ENCODE measurements at regions not wholly inside any gene's neighbourhood (a gene's known extent, or its start where the extent isn't known, plus 50 kb on each side); places are given as distances from the start of the nearest gene placed in this dataset.
A peak's percentile ranks its signal among the peaks of the same experiment; 100 is the strongest.

DNA sequence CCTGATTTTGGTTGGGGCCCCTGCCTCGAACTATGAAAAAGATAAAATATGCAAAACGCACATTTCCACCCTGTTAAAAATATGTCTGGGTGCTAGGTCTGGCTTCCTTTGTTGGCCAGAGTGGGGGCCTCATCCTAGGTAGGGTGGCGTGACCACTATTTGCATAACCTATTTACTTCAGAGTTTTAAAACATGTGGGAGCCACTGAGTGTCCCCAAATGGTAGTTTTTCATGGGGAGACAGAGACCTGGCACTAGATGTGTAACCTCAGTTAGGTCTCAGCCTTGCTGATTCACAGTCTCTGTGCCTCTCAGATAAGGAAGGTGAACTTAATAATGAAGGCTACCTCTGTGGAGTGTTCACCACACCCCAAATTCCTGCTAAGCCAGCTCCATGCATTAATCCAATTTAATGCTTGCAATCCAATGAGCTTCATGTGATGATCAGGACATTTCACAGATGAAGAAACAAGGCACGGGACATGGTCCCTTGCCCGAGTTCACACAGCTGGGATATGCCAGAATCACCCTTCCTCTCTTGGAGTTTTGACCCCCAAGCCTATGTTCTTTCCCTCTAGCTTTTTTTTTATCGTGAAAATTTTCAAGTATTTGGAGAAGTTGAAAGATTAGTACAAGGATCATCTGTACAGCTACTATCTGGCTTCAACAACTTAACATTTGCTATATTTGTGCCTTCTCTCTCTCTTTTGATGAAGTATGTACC lies 103.4 kb downstream of the IRF8 start:
- H3K27me3 ChIP-seq: no peaks in the 10 kb centered on the region
- intact Hi-C loops (cut with DNase I): no loop called here
- no peaks in the 10 kb centered on the region for H3K9me3 ChIP-seq
- H3K4me1 ChIP-seq: no peaks in the 10 kb centered on the region
- WGBS, 2 donors: 76 to 86% methylated on average over 6 of the region's 6 CpGs
- FAIRE-seq: no peak
- no peaks in the 10 kb centered on the region for H3K36me3 ChIP-seq
- TF ChIP-seq, protein P1, sequence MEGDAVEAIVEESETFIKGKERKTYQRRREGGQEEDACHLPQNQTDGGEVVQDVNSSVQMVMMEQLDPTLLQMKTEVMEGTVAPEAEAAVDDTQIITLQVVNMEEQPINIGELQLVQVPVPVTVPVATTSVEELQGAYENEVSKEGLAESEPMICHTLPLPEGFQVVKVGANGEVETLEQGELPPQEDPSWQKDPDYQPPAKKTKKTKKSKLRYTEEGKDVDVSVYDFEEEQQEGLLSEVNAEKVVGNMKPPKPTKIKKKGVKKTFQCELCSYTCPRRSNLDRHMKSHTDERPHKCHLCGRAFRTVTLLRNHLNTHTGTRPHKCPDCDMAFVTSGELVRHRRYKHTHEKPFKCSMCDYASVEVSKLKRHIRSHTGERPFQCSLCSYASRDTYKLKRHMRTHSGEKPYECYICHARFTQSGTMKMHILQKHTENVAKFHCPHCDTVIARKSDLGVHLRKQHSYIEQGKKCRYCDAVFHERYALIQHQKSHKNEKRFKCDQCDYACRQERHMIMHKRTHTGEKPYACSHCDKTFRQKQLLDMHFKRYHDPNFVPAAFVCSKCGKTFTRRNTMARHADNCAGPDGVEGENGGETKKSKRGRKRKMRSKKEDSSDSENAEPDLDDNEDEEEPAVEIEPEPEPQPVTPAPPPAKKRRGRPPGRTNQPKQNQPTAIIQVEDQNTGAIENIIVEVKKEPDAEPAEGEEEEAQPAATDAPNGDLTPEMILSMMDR (IDR thresholded peaks at IDR 0.05): no peak
- no peak overlapping the region for H3K4me3 ChIP-seq
- DNase-seq: no peak
- no peak overlapping the region for H3K27ac ChIP-seq
- no peak for ATAC-seq

DNA sequence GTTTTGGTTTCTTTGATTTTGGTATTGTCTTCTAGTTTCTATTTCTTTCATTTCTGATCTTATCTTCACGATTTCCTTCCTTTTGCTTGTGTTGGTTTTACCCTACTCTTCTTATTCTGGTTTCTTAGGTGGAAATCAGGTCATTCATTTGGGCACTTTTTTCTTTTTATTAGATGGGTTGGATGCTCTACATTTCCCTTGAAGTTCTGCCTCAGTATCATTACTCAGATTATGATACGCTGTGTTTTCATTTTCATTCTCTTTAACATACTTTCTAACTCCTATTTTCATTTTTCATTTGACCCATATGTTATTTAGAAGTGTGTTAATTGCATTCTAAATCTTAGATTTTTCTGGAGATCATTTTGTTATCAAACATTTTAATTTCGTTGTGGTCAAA lies 108.6 kb downstream of the IRF8 start:
- no peaks in the 10 kb centered on the region for H3K4me1 ChIP-seq
- no peaks in the 10 kb centered on the region for H3K9me3 ChIP-seq
- H3K27me3 ChIP-seq: no peaks in the 10 kb centered on the region
- ATAC-seq (no peak), FAIRE-seq (no peak), DNase-seq (no peak)
- WGBS, 2 donors: 54 to 67% methylated on average over 3 of the region's 3 CpGs
- intact Hi-C loops (cut with DNase I): no loop called here
- H3K27ac ChIP-seq: no peak overlapping the region
- H3K36me3 ChIP-seq: no peaks in the 10 kb centered on the region
- no peak overlapping the region for H3K4me3 ChIP-seq
- TF ChIP-seq, protein P1 (IDR thresholded peaks at IDR 0.05): no peak

DNA sequence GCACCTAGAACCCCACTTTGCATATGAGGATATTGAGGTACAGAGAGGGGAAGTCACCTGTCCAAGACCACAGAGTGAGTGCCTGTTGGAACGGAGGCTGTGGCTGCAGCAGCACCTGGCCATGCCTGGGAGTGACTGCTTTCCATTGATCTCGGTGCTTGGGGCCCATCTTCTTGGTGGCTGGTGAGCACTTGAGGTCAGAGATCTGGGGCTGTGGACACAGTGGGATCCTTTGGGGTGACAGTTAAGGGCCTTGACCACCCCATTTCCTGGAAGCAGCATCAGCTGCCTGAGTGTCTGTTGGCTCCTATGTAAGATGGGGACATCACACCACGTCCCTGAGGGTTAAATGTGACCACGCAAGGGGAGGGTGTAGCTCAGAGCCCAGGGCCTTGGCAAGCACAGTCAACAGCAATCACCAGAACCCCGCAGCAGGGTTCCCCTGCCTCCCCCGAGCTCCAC lies 111.7 kb downstream of the IRF8 start:
- H3K4me1 ChIP-seq: no peaks in the 10 kb centered on the region
- H3K27me3 ChIP-seq: no peaks in the 10 kb centered on the region
- intact Hi-C loops (cut with DNase I): no loop called here
- ATAC-seq (no peak), FAIRE-seq (no peak), DNase-seq (peak in 1 of 6 donors; percentile 27)
- no peaks in the 10 kb centered on the region for H3K36me3 ChIP-seq
- TF ChIP-seq, protein P1 (IDR thresholded peaks at IDR 0.05): no peak
- no peak overlapping the region for H3K27ac ChIP-seq
- WGBS, 2 donors: 54 to 69% methylated on average over 6 of the region's 6 CpGs
- H3K9me3 ChIP-seq: no peaks in the 10 kb centered on the region
- no peak overlapping the region for H3K4me3 ChIP-seq

DNA sequence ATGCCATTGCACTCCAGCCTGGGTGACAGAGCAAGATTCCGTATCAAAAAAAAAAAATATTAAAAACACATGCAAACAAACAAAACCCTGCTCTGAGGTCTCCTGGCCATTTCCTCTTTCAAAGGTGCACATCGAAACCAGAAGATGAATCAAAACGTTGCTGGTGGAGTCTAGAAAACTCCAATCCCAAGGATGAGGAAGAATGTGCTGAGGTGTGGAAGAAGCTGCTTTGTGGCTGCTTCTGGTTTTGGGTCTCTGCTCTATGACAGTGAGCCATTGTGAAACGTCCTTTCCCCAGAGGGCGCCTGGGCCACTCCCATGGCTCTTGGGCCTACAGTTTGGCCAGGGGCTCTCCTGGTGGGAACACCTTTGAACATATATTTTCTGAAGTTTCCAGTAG lies 112.6 kb downstream of the IRF8 start:
- Histone ChIP-seq H3K27me3 (no peaks in the 10 kb centered on the region), H3K4me3 (no peak overlapping the region), H3K9me3 (no peaks in the 10 kb centered on the region), H3K4me1 (no peaks in the 10 kb centered on the region), H3K27ac (no peak overlapping the region), H3K36me3 (no peaks in the 10 kb centered on the region)
- WGBS, 2 donors: 51 to 70% methylated on average over 5 of the region's 5 CpGs
- TF ChIP-seq, protein P1 (IDR thresholded peaks at IDR 0.05): no peak
- no peak for DNase-seq
- ATAC-seq: no peak
- no peak for FAIRE-seq
- intact Hi-C loops (cut with DNase I): no loop called here

DNA sequence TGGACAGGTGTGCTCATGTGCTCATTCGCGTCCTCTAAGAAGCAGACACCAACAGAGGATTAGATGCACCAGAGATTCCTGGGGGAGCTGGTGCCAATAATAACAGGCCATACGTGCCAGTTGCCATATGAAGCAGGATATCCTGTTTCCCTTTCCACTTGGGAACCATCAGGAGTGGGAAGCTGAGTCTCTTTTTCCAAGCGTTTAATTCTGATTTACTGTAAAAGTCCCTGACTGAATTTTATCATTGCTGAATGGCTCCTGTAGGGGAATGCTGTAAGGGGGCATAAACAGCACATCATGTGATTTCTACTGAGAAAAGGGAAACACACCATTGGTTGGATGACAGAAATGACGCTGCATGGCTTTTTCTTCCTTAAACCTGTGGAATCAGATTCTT lies 113.3 kb downstream of the IRF8 start:
- Histone ChIP-seq H3K9me3 (no peaks in the 10 kb centered on the region), H3K4me1 (no peaks in the 10 kb centered on the region), H3K4me3 (no peak overlapping the region), H3K27me3 (no peaks in the 10 kb centered on the region), H3K27ac (no peak overlapping the region), H3K36me3 (no peaks in the 10 kb centered on the region)
- DNase-seq: no peak
- no peak for FAIRE-seq
- 62 to 70% methylated on average over 5 of the region's 5 CpGs for WGBS, 2 donors
- TF ChIP-seq, protein P1 (IDR thresholded peaks at IDR 0.05): no peak
- intact Hi-C loops (cut with DNase I): no loop called here
- ATAC-seq: no peak

Measured in pancreas (tissue), 10 donors.